ENCODE measurements at regions not wholly inside any gene's neighbourhood (a gene's known extent, or its start where the extent isn't known, plus 50 kb on each side); places are given as distances from the start of the nearest gene placed in this dataset.

DNA sequence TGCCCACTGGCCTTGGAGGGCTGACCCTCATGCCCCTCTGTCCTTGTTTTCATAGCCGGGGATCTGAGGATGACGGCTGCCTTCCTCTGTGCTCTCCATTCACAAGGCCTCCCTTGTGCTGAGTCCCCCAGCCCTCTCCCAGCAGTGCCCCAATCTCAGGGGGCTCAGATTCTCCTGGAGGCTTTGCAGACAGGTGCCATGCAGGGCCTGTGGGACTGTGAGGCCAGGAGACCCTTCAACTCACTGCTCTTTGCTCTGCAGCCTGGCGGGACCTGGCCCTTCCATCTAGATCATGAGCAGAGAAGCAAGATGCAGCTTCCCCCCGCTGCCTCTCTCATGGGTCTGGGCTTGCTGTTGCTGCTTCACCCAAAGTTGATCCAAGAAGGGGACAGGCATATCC, 356.0 kb downstream of the BCL11B start:
- no peak for TF ChIP-seq POLR2AphosphoS5 (IDR thresholded peaks at IDR 0.05; ENCODE audit: low read depth, low read length)
- no peak for TF ChIP-seq POLR2A (IDR thresholded peaks at IDR 0.05; ENCODE audit: low read depth, low read length)
- TF ChIP-seq TAF1 (IDR thresholded peaks at IDR 0.05; ENCODE audit: low read depth, low read length), result no peak
- no peak for TF ChIP-seq SPI1 (IDR thresholded peaks at IDR 0.05; ENCODE audit: low read depth, low read length)
- no peak for TF ChIP-seq POU2F2 (IDR thresholded peaks at IDR 0.05; ENCODE audit: low read depth, low read length)

All from GM12891 (cell line).